ENCODE measurements at regions not wholly inside any gene's neighbourhood (a gene's known extent, or its start where the extent isn't known, plus 50 kb on each side); places are given as distances from the start of the nearest gene placed in this dataset.
A peak's percentile ranks its signal among the peaks of the same experiment; 100 is the strongest.
"Not testable (repeated sequence)": the region's sequence is repeated elsewhere in the genome, so short reads cannot be mapped to it uniquely, and the experiment has no call there.

DNA sequence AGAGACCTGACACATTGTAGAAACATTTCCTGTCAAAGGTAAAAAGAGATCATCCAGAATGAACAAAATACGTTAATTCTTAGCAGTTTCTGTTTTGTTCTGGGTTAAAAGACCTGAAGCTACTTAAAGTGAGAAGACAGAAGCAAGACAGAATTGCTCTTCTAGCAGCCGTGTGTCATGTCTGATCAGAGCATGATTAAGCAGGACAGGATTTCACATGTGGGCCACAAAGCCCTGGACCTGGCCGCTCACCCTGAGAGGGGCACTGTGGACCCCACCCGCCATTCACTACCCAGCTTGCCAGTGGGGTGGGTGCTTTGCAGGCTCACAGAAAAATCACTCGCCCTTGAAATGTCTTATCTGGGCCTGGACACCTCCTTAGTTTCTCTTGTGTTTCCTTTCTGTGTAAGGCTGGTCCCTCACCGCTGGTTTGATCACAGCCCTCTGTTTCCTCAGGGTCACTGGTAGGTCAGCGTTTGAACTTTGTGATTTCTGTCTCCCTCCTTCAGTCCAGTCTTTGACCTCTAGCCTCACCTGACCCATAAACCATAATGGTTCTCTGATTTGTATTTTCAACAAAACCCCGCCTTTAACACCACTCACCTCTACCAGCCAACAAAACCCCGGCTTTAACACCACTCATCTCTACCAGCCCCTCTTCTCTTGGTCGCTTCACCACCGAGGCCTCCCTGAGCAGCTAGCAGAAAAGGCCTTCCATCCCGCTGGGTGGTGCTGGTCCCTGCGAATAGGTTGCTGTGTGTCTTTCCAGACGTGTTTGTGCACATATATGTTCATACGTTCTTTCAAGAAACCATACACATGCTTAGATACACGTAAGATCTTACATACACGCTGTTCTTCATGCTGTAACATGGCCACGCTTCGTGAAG, 185.0 kb downstream of the OR4M2 start:
- intact Hi-C loops (cut with DNase I): no loop called here
- FAIRE-seq: no peak
- no peak for DNase-seq
- Histone ChIP-seq H3K27me3 (ENCODE audit: control insufficient read depth, insufficient read depth, low read length) (no peaks in the 10 kb centered on the region), H3K9me3 (ENCODE audit: control insufficient read depth in 2 of 3, insufficient read depth in 1 of 3, low read length in 3 of 3) (no peaks in the 10 kb centered on the region), H3K4me1 (ENCODE audit: control insufficient read depth in 2 of 3, insufficient read depth in 2 of 3, low read depth in 1 of 3, low read length in 3 of 3) (no peaks in the 10 kb centered on the region), H3K9ac (ENCODE audit: low read length in 3 of 3) (no peak overlapping the region), H3K36me3 (ENCODE audit: control insufficient read depth in 2 of 3, insufficient read depth in 3 of 3, low read length in 3 of 3) (no peaks in the 10 kb centered on the region), H3K27ac (ENCODE audit: low read depth in 2 of 2, low read length in 2 of 2) (peak overlapping the region in 1 of 2 donors; percentile 10), H3K4me3 (ENCODE audit: low read length in 3 of 3) (no peak overlapping the region)
- TF ChIP-seq, protein P1, sequence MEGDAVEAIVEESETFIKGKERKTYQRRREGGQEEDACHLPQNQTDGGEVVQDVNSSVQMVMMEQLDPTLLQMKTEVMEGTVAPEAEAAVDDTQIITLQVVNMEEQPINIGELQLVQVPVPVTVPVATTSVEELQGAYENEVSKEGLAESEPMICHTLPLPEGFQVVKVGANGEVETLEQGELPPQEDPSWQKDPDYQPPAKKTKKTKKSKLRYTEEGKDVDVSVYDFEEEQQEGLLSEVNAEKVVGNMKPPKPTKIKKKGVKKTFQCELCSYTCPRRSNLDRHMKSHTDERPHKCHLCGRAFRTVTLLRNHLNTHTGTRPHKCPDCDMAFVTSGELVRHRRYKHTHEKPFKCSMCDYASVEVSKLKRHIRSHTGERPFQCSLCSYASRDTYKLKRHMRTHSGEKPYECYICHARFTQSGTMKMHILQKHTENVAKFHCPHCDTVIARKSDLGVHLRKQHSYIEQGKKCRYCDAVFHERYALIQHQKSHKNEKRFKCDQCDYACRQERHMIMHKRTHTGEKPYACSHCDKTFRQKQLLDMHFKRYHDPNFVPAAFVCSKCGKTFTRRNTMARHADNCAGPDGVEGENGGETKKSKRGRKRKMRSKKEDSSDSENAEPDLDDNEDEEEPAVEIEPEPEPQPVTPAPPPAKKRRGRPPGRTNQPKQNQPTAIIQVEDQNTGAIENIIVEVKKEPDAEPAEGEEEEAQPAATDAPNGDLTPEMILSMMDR (IDR thresholded peaks at IDR 0.05; ENCODE audit: borderline replicate concordance, extremely low read depth, insufficient read depth): no peak

DNA sequence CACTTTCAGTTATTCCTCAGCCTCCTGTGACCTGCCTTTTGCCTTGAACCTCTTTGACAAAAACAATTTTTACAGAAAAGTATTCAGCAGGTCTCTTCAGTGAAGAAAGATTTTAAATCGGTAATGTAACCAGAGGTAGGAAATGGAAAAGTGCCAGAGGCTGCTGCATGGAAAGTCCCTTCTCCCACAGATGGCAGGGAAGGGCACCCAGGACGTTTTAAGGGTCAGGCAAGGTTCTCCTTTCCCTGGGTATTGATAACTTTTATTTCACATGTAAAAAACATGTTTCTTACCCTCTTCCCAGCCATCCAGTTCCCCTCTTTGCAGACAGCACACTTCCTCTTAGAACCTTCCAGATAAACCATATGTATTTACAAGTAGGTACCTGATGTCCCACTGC, 185.6 kb downstream of the OR4M2 start:
- DNase-seq (no peak), FAIRE-seq (no peak)
- intact Hi-C loops (cut with DNase I): no loop called here
- Histone ChIP-seq H3K4me3 (ENCODE audit: low read length in 3 of 3) (no peak overlapping the region), H3K27ac (ENCODE audit: low read depth in 2 of 2, low read length in 2 of 2) (no peak overlapping the region), H3K4me1 (ENCODE audit: control insufficient read depth in 2 of 3, insufficient read depth in 2 of 3, low read depth in 1 of 3, low read length in 3 of 3) (no peaks in the 10 kb centered on the region), H3K27me3 (ENCODE audit: control insufficient read depth, insufficient read depth, low read length) (no peaks in the 10 kb centered on the region), H3K36me3 (ENCODE audit: control insufficient read depth in 2 of 3, insufficient read depth in 3 of 3, low read length in 3 of 3) (no peaks in the 10 kb centered on the region), H3K9me3 (ENCODE audit: control insufficient read depth in 2 of 3, insufficient read depth in 1 of 3, low read length in 3 of 3) (no peaks in the 10 kb centered on the region), H3K9ac (ENCODE audit: low read length in 3 of 3) (no peak overlapping the region)
- TF ChIP-seq, protein P1 (IDR thresholded peaks at IDR 0.05; ENCODE audit: borderline replicate concordance, extremely low read depth, insufficient read depth): no peak

DNA sequence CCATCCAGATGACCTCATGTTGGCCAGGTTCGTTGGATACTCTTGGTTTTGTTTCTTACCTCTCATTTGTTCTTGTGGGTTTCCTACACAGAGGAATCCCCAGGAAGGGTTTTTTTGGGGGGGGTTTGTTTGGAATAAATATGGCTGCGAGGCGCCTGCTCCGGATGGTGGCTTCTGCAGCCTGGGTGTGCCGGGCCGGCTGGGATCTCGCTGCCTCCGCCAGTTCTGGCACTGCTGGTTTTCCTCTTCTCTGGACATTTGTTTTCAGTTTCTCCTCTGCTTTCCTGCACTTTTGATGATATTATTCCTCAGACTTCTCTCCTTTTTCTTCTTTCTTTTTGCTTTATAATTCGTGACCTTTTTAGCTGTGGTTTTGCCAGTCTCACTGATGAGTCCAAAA, 187.4 kb downstream of the OR4M2 start:
- Histone ChIP-seq H3K9ac (ENCODE audit: low read length in 3 of 3) (no peak overlapping the region), H3K36me3 (ENCODE audit: control insufficient read depth in 2 of 3, insufficient read depth in 3 of 3, low read length in 3 of 3) (no peaks in the 10 kb centered on the region), H3K4me3 (ENCODE audit: low read length in 3 of 3) (no peak overlapping the region), H3K27me3 (ENCODE audit: control insufficient read depth, insufficient read depth, low read length) (no peaks in the 10 kb centered on the region), H3K27ac (ENCODE audit: low read depth in 2 of 2, low read length in 2 of 2) (no peak overlapping the region), H3K9me3 (ENCODE audit: control insufficient read depth in 2 of 3, insufficient read depth in 1 of 3, low read length in 3 of 3) (no peaks in the 10 kb centered on the region), H3K4me1 (ENCODE audit: control insufficient read depth in 2 of 3, insufficient read depth in 2 of 3, low read depth in 1 of 3, low read length in 3 of 3) (no peaks in the 10 kb centered on the region)
- DNase-seq (no peak), FAIRE-seq (no peak)
- intact Hi-C loops (cut with DNase I): no loop called here
- TF ChIP-seq, protein P1 (IDR thresholded peaks at IDR 0.05; ENCODE audit: borderline replicate concordance, extremely low read depth, insufficient read depth): no peak

DNA sequence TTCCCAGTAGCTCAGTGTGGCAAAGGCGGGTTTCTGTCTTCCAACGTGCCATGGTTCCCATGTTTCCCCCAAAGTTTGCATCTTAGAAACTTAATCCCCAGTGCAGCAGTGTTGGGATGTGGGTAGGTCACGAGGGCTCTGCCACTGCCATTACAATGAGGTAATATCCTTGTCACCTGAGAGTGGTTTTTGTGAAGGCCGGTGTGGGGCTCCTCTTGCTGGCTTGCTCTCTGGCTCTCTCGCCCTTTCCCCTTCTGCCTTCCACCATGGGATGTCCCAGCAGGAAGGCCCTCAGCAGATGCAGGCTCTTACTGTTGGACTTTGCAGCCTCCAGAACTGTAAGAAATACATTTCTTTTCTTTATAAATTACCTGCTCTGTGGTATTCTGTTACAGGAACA, 187.9 kb downstream of the OR4M2 start:
- DNase-seq; H3K36me3 ChIP-seq (ENCODE audit: control insufficient read depth in 2 of 3, insufficient read depth in 3 of 3, low read length in 3 of 3); H3K4me3 ChIP-seq (ENCODE audit: low read length in 3 of 3); H3K9ac ChIP-seq (ENCODE audit: low read length in 3 of 3); H3K9me3 ChIP-seq (ENCODE audit: control insufficient read depth in 2 of 3, insufficient read depth in 1 of 3, low read length in 3 of 3); H3K4me1 ChIP-seq (ENCODE audit: control insufficient read depth in 2 of 3, insufficient read depth in 2 of 3, low read depth in 1 of 3, low read length in 3 of 3); H3K27ac ChIP-seq (ENCODE audit: low read depth in 2 of 2, low read length in 2 of 2); intact Hi-C loops (cut with DNase I); H3K27me3 ChIP-seq (ENCODE audit: control insufficient read depth, insufficient read depth, low read length); FAIRE-seq: not testable (repeated sequence)

DNA sequence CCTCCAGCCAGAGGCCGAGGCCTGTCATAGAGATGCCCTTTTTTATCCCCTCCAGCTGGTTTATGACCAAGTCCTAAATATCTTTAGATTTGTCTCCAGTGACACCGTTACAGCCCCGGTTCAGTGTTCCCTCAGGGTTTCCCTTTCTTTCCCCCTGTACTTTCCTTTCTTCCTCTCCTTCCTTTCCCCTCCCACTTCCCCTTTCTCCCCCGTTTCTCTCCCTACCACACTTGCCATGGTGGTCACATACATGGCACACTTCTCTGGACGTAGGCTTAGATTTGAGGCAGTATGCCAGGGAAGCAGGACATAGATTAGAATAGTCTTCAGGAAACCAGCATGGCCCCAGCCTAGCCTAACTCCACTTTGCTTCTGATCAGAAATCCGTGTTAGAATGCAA, 188.3 kb downstream of the OR4M2 start:
- H3K27ac ChIP-seq (ENCODE audit: low read depth in 2 of 2, low read length in 2 of 2); H3K9me3 ChIP-seq (ENCODE audit: control insufficient read depth in 2 of 3, insufficient read depth in 1 of 3, low read length in 3 of 3); H3K9ac ChIP-seq (ENCODE audit: low read length in 3 of 3); DNase-seq; H3K27me3 ChIP-seq (ENCODE audit: control insufficient read depth, insufficient read depth, low read length); H3K4me1 ChIP-seq (ENCODE audit: control insufficient read depth in 2 of 3, insufficient read depth in 2 of 3, low read depth in 1 of 3, low read length in 3 of 3); intact Hi-C loops (cut with DNase I); H3K4me3 ChIP-seq (ENCODE audit: low read length in 3 of 3); H3K36me3 ChIP-seq (ENCODE audit: control insufficient read depth in 2 of 3, insufficient read depth in 3 of 3, low read length in 3 of 3); FAIRE-seq: not testable (repeated sequence)

All from kidney (tissue), 13 donors.